ENCODE measurements at regions not wholly inside any gene's neighbourhood (a gene's known extent, or its start where the extent isn't known, plus 50 kb on each side); places are given as distances from the start of the nearest gene placed in this dataset.
"Not testable (repeated sequence)": the region's sequence is repeated elsewhere in the genome, so short reads cannot be mapped to it uniquely, and the experiment has no call there.

GRCh38 chr2:200126285-200126670 lies 170.9 kb downstream of the MAIP1 start:
- not testable (repeated sequence) for TF ChIP-seq CTCF (IDR thresholded peaks at IDR 0.05; ENCODE audit: extremely low read depth in 1 of 2, insufficient read depth in 1 of 2, low read depth in 1 of 2, low read length in 2 of 2); EZH2 (IDR thresholded peaks at IDR 0.05; ENCODE audit: borderline replicate concordance, low read depth, low read length, severe bottlenecking); JUN (IDR thresholded peaks at IDR 0.05; ENCODE audit: borderline replicate concordance, insufficient read depth, insufficient read length, low read depth); FOS (IDR thresholded peaks at IDR 0.05; ENCODE audit: borderline replicate concordance, insufficient read depth, low read length); GATA2 (IDR thresholded peaks at IDR 0.05; ENCODE audit: insufficient read depth, insufficient read length, low read depth, low read length); POLR2A (IDR thresholded peaks at IDR 0.05; ENCODE audit: low read depth, low read length); POLR2AphosphoS5 (IDR thresholded peaks at IDR 0.05; ENCODE audit: insufficient read depth, low read depth, low read length); MYC (IDR thresholded peaks at IDR 0.05; ENCODE audit: low read depth, low read length)
- TF ChIP-seq, protein P1, sequence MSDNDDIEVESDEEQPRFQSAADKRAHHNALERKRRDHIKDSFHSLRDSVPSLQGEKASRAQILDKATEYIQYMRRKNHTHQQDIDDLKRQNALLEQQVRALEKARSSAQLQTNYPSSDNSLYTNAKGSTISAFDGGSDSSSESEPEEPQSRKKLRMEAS (IDR thresholded peaks at IDR 0.05; ENCODE audit: insufficient read depth, insufficient read length) = not testable (repeated sequence)

All from endothelial cell of umbilical vein (primary cell).